GM19099 (cell line): ENCODE measurements at regions not wholly inside any gene's neighbourhood (a gene's known extent, or its start where the extent isn't known, plus 50 kb on each side); places are given as distances from the start of the nearest gene placed in this dataset.

ENCODE experiments used
- POLR2A ChIP-seq: IDR thresholded peaks from 3 replicates; pipeline ENCODE4 v1.6.1; 2011; ENCODE audit warnings: low read depth; ENCODE audit not compliant: insufficient read length; ENCODE audit errors: extremely low read depth

GRCh38 chr4:124019749-124020549 is 623.4 kb downstream of the SPRY1 start:
- TF ChIP-seq POLR2A: no peak

DNA sequence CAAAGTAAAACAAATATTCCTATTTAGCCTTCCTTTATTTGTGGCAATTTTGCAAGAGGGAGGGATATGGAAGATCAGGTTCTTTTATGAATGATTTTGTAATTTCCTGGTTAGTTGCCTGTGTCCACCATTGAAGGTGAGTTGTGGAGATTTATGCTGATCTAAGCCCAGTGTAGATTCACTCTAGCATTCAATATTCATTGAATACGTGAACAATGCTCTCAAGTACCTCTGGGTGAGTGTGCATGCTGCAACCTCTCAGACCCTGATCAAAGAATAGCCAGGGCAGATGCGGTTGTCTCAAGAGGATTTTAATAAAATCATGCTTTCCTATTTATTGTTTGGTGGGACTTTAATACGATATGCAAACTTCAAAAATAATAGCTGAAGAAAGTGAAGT is 628.4 kb downstream of the SPRY1 start:
- TF ChIP-seq POLR2A: no peak

GRCh38 chr4:124025428-124025827 is 628.8 kb downstream of the SPRY1 start:
- no peak for TF ChIP-seq POLR2A

GRCh38 chr4:124028182-124028581 is 631.6 kb downstream of the SPRY1 start:
- TF ChIP-seq POLR2A: no peak

DNA sequence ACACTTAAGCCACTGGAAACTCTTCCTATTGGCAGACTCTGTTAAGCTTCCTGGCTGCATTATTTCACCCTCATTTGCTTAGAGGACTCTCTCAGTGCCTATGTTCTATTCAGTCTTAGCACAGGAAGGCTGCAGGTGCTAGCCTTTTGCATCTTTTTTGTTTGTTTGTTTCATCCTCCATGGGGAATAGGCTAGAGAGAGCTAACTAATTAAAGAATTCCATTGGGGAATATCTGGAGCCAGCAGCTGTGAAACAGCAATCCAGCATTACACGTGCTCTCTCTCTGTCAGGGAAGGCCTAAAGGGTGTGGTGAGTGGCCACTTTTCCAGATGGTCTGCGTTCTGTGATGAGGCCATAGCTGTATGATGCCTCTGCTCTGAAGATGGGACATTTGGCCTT is 633.6 kb downstream of the SPRY1 start:
- no peak for TF ChIP-seq POLR2A

GRCh38 chr4:124032035-124032434 is 635.4 kb downstream of the SPRY1 start:
- TF ChIP-seq POLR2A: no peak

DNA sequence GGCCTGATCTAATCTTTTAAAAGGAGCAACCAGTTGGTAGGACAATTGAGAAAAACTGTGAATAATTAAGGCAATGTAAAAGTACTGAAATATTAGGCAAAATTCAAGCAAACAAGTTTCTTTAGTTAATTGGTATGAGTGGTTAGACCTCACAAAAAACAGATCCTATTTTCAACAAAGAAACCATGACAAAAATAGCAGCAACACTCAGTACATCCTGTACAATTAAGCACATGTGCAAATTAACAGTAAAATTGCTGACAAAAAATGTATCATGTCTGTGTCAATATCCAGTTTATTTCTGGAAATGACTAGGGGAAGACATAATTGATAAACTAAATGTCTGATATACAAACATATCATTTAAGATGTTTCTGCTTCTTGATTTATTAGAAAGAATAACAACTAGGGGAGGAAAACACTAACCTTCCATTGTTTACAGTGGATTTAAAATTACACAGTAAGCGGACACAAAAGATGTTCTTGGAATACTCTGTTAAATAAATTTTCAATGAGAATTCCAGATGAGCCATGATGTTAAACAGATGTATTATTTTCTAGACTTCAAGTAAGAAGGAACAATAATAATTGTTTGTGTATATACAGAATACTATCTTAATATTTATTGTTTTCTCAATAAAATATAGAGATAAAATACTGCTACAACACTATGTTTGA is 638.9 kb downstream of the SPRY1 start:
- TF ChIP-seq POLR2A: no peak

DNA sequence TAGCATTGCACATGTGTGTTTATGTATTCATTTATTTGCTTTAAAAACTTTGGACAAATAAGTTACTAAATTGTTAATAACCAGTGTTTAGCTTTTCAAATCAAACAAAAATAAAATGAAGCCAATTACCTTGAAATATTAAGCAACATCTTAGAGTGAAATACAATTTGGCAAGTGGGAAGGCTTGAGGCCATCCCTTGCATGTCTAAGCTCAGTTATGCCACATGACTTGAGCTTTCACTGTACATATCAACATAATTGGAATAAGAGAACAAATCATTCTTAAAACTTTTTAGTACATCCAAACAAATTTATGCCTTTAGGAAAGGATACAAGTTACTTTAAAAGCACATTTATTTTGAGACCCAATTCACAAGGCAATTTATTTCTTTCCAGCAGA is 640.6 kb downstream of the SPRY1 start:
- no peak for TF ChIP-seq POLR2A

- no peak for TF ChIP-seq POLR2A
Observed at GRCh38 chr4:124044330-124044729, 647.7 kb downstream of the SPRY1 start.

DNA sequence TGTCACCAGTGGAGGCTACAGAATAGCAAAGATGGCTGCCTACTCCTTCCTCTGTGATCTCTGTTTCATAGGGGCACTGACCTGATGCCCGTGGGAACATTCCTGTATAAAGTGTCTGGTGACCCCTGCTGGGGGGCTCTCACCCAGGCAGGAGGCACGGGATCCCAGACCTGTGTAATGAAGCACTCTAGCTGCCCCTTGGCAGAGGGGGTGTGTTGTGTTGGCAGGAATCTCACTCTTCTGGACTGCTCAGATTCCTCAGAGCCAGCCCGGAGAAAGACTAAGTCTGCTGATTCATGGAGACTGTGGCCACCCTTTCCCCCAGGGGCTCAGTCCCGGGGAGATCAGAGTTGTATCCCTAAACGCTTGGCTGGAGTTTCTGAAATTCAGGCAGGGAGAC is 648.3 kb downstream of the SPRY1 start:
- no peak for TF ChIP-seq POLR2A

GRCh38 chr4:124046190-124046589 is 649.6 kb downstream of the SPRY1 start:
- TF ChIP-seq POLR2A: no peak

DNA sequence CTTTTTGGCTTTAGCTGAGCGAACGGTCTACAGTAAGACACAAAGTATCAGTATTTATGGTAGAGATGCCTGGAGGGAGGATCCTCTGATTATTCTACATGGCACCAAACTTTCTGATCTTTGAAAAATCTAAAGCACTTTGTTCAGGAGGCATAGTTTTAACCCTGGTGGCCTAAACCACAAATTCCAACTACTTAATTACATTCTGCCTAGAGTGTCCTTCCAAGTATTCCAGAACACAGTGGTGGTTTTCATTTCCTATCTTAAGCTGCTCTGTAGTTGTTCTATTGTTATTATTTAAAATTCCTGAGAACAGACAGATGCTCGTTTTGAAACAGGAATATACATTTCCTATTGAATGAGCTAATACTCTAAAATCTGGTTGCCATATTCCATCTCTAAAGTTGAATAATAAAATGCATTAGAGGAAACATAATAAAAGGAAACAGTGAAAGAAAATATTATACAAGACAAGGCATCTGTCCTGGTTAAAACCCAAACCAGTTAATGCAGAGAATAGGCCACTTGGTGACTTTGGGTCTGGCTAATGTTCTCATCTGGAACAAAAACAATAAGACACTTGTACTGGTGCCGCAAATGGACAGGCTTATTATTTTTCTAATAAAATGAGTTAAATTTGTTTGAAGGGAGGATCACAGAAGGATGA is 657.4 kb downstream of the SPRY1 start:
- no peak for TF ChIP-seq POLR2A

DNA sequence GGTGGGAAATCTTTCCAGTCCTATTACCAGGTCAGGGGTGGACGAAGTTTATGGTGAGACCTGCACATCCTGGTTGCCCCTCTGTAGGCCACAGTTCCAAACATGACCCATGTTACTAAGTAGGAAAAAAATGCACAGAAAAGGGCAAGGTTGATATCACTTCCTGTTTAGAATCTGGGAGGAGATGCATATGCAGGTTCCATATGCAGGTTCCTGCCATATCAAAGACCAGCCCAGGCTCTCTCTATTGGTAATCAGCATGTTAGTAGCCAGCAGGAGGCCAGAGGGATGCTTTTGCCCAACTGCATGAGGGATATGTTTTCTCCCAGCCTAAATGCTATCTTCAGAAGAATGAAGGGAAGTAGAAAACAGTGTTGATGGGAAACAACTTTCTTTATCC is 657.2 kb downstream of the ANKRD50 start:
- TF ChIP-seq POLR2A: no peak

GRCh38 chr4:124055896-124056295 is 656.6 kb downstream of the ANKRD50 start:
- TF ChIP-seq POLR2A: no peak

DNA sequence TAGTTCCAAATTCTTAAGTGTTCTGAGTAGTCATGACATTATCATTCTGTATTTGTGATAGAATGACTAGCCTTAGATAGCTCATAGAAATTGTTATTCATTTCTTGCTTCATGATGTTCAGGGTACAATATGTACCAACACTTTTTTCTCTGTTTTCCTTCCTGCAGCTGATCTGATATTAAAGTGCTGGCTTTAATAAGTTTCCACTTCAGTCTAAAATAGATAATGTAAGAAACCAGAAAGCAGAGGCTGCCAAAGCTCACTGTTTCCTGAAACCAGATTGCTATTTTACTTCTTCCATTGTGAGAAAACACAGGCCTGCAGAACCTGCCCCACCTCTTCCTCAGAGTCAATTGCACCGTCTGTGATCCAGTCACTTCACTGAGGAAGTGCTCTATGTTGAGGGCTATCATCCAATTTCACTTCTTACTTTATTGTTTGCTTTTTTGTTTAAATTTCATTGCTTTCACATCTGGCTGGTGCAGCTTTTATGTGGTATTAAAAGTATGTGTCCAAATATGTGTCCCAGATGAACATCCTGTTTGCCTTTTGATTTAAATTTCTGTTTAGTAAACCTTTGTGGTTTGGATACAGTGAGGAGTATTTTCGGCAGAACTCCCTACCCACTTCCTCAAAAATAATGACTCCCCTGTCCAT is 652.1 kb downstream of the ANKRD50 start:
- no peak for TF ChIP-seq POLR2A

DNA sequence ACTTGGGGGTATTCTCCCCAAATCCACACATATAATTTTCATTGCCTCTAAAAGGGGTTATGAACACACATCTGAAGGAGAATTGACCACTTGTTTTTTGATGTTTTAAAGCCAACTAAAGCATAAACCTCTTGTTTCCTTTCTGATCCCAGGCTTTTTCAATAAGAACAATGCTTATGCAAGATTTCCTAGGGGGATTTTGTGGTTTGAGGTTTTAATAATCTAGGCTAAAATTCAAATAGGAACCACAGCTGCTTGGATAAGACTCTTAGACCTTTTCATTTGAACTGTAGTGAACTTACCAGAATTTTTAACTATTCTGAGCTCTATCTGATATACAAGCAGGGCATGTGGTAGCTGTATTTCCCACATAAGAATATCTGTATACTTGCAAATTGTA is 651.1 kb downstream of the ANKRD50 start:
- no peak for TF ChIP-seq POLR2A

- TF ChIP-seq POLR2A: no peak
Observed at GRCh38 chr4:124065422-124065821, 647.1 kb downstream of the ANKRD50 start.
